Osteocyte (in vitro differentiated cells): ENCODE measurements at regions not wholly inside any gene's neighbourhood (a gene's known extent, or its start where the extent isn't known, plus 50 kb on each side); places are given as distances from the start of the nearest gene placed in this dataset.
A peak's percentile ranks its signal among the peaks of the same experiment; 100 is the strongest.

ENCODE experiments used
- DNase-seq: peaks from one replicate; pipeline ENCODE4 v3.0.0; 2021; ENCODE audit warnings: mixed read lengths; ENCODE audit not compliant: unreplicated experiment; ENCODE audit errors: extremely low spot score
- H3K27ac Mint-ChIP-seq: one replicate; pipeline ENCODE4 v1.8.0; 2021; ENCODE audit warnings: mild to moderate bottlenecking, mixed read lengths; ENCODE audit not compliant: unreplicated experiment
- H3K27me3 Mint-ChIP-seq: one replicate; pipeline ENCODE4 v1.8.0; 2021; ENCODE audit warnings: mixed read lengths; ENCODE audit not compliant: unreplicated experiment
- H3K36me3 Mint-ChIP-seq: one replicate; pipeline ENCODE4 v1.8.0; 2021; ENCODE audit warnings: mixed read lengths; ENCODE audit not compliant: unreplicated experiment
- H3K4me1 Mint-ChIP-seq: one replicate; pipeline ENCODE4 v1.8.0; 2021; ENCODE audit warnings: mixed read lengths; ENCODE audit not compliant: unreplicated experiment
- H3K4me3 Mint-ChIP-seq: one replicate; pipeline ENCODE4 v1.8.0; 2021; ENCODE audit warnings: mild to moderate bottlenecking, moderate library complexity, mixed read lengths; ENCODE audit not compliant: unreplicated experiment
- H3K9me3 Mint-ChIP-seq: one replicate; pipeline ENCODE4 v1.8.0; 2021; ENCODE audit warnings: mixed read lengths; ENCODE audit not compliant: unreplicated experiment
- CTCF ChIP-seq: fragments of 200-600 bp; sonication (generic); IDR thresholded peaks from 2 replicates; pipeline ENCODE4 v1.5.0; 2021; ENCODE audit warnings: antibody characterized with exemption, mild to moderate bottlenecking, moderate library complexity

- no peak for TF ChIP-seq CTCF
These were observed 90.6 kb downstream of the SLC25A47 start for GRCh38 chr14:100413699-100414098.

GRCh38 chr14:100415226-100415625 lies 92.1 kb downstream of the SLC25A47 start:
- Mint-ChIP-seq H3K9me3 (no peaks in the 10 kb centered on the region), H3K27me3 (no peaks in the 10 kb centered on the region), H3K36me3 (no peaks in the 10 kb centered on the region), H3K4me3 (no peak overlapping the region), H3K4me1 (peaks cover 27% of the 10 kb centered on the region), H3K27ac (no peak overlapping the region)
- no peak for TF ChIP-seq CTCF
- DNase-seq = no peak

More at GRCh38 chr14:100413699-100414098, 90.6 kb downstream of the SLC25A47 start:
- Mint-ChIP-seq H3K27me3 (no peaks in the 10 kb centered on the region), H3K4me1 (peaks cover 38% of the 10 kb centered on the region), H3K36me3 (no peaks in the 10 kb centered on the region), H3K9me3 (no peaks in the 10 kb centered on the region), H3K27ac (no peak overlapping the region), H3K4me3 (no peak overlapping the region)
- no peak for DNase-seq

GRCh38 chr14:100416081-100416680 lies 93.0 kb downstream of the SLC25A47 start:
- H3K27me3 Mint-ChIP-seq = no peaks in the 10 kb centered on the region

GRCh38 chr14:100416921-100417860 lies 94.1 kb downstream of the SLC25A47 start:
- peak; percentile 92 for DNase-seq
- Mint-ChIP-seq H3K27me3 (no peaks in the 10 kb centered on the region), H3K9me3 (no peaks in the 10 kb centered on the region), H3K4me1 (peaks cover 35% of the 10 kb centered on the region), H3K4me3 (no peak overlapping the region), H3K27ac (no peak overlapping the region), H3K36me3 (no peaks in the 10 kb centered on the region)
- TF ChIP-seq CTCF = peak; percentile 88

More at GRCh38 chr14:100416081-100416680, 93.0 kb downstream of the SLC25A47 start:
- no peak for DNase-seq
- Mint-ChIP-seq H3K36me3 (no peaks in the 10 kb centered on the region), H3K27ac (no peak overlapping the region), H3K4me1 (peaks cover 27% of the 10 kb centered on the region), H3K4me3 (no peak overlapping the region), H3K9me3 (no peaks in the 10 kb centered on the region)
- TF ChIP-seq CTCF = no peak

GRCh38 chr14:100419856-100420255 lies 96.7 kb downstream of the SLC25A47 start:
- no peak overlapping the region for H3K27ac Mint-ChIP-seq
- no peak overlapping the region for H3K4me3 Mint-ChIP-seq

More at GRCh38 chr14:100419856-100420255, 96.7 kb downstream of the SLC25A47 start:
- no peaks in the 10 kb centered on the region for H3K9me3 Mint-ChIP-seq
- peaks cover 55% of the 10 kb centered on the region for H3K4me1 Mint-ChIP-seq
- no peaks in the 10 kb centered on the region for H3K27me3 Mint-ChIP-seq
- DNase-seq = no peak
- TF ChIP-seq CTCF = peak; percentile 11
- H3K36me3 Mint-ChIP-seq = no peaks in the 10 kb centered on the region
